ENCODE measurements at regions not wholly inside any gene's neighbourhood (a gene's known extent, or its start where the extent isn't known, plus 50 kb on each side); places are given as distances from the start of the nearest gene placed in this dataset.
"Not testable (repeated sequence)": the region's sequence is repeated elsewhere in the genome, so short reads cannot be mapped to it uniquely, and the experiment has no call there.

DNA sequence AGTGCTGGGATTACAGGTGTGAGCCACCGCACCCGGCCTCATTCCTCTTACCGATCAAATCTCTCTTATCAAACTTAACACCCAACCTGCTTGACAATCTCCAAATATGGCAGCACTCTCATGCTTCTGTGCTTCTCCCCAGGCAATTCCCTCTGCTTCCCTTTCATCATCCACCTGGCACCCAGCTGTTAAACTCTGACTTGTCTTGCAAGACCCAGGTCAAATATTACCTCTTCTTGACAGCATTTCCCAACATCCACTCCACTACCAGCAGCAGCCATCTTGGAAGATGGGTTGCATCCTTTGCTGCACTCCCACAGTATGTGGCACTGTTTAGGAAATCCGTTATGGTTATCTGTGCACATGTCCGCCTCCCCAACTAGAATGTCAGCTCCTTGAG is 113.6 kb downstream of the ACTL7B start:
- intact Hi-C loops (cut with micrococcal nuclease): no loop called here
- Histone ChIP-seq H3K27me3 (ENCODE audit: insufficient read depth, low read length) (no peaks in the 10 kb centered on the region), H3K4me3 (replicated peaks in 1 of 2; ENCODE audit: low read depth in 1 of 2, low read length in 2 of 2) (no peak overlapping the region), H3K27ac (ENCODE audit: low read depth, low read length) (no peak overlapping the region), H3K9ac (ENCODE audit: low read length) (no peak overlapping the region), H3K9me2 (ENCODE audit: insufficient read depth) (no peaks in the 10 kb centered on the region), H3K36me3 (ENCODE audit: control insufficient read depth in 1 of 2, insufficient read depth in 2 of 2, low read length in 2 of 2) (no peaks in the 10 kb centered on the region), H3K4me2 (ENCODE audit: low read length) (no peak overlapping the region), H3K4me1 (ENCODE audit: control insufficient read depth in 1 of 2, insufficient read depth in 2 of 2, low read length in 2 of 2) (peaks cover 3 to 10% of the 10 kb centered on the region in 2 experiments; a peak in 3 of 4 replicates), H3K79me2 (ENCODE audit: insufficient read depth, low read length) (no peaks in the 10 kb centered on the region), H2AFZ (ENCODE audit: low read depth, low read length, poor library complexity, severe bottlenecking) (no peak overlapping the region), H3K9me3 (ENCODE audit: control insufficient read depth in 1 of 2, insufficient read depth in 1 of 2, low read depth in 1 of 2, low read length in 2 of 2) (no peaks in the 10 kb centered on the region), H4K20me1 (ENCODE audit: insufficient read depth) (no peaks in the 10 kb centered on the region)
- RAD21 ChIA-PET (ENCODE audit: low non-redundant PET in 1 of 2, low total read pairs in 2 of 2, uncharacterized antibody in 2 of 2, unreplicated experiment in 2 of 2): no interaction called here
- no TSS peak for BruUV-seq (replicated peaks)
- TF ChIP-seq FOSL1 (IDR thresholded peaks at IDR 0.05; ENCODE audit: low read depth) (no peak), CBX3 (IDR thresholded peaks at IDR 0.05; ENCODE audit: low read depth) (no peak), ZFX (IDR thresholded peaks at IDR 0.05) (no peak)
- POLR2A ChIA-PET: no interaction called here
- ATAC-seq (no peak), DNase-seq (ENCODE audit: low read depth, low spot score) (no peak)
- CTCF ChIA-PET: no interaction called here

DNA sequence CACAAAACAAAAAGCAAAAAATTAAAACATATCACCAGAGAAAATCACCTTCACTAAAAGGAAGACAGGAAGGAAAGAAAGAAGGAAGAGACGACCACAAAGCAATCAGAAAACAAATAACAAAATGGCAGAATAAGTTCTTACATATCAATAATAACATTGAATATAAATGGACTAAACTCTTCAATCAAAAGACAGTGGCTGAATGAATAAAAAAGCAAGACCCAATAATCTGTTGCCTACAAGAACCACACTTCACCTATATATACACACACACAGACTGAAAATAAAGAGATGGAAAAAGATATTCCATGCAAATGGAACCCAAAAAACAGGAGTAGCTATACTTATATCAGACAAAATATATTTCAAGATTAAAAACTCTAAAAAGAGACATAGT is 124.5 kb downstream of the ACTL7B start:
- H2AFZ ChIP-seq (ENCODE audit: low read depth, low read length, poor library complexity, severe bottlenecking); H3K9me3 ChIP-seq (ENCODE audit: control insufficient read depth in 1 of 2, insufficient read depth in 1 of 2, low read depth in 1 of 2, low read length in 2 of 2); RAD21 ChIA-PET (ENCODE audit: low non-redundant PET in 1 of 2, low total read pairs in 2 of 2, uncharacterized antibody in 2 of 2, unreplicated experiment in 2 of 2); H3K4me2 ChIP-seq (ENCODE audit: low read length); POLR2A ChIA-PET; H4K20me1 ChIP-seq (ENCODE audit: insufficient read depth); ATAC-seq; H3K36me3 ChIP-seq (ENCODE audit: control insufficient read depth in 1 of 2, insufficient read depth in 2 of 2, low read length in 2 of 2); CTCF ChIA-PET; H3K9ac ChIP-seq (ENCODE audit: low read length); H3K4me3 ChIP-seq (replicated peaks in 1 of 2; ENCODE audit: low read depth in 1 of 2, low read length in 2 of 2); H3K79me2 ChIP-seq (ENCODE audit: insufficient read depth, low read length); DNase-seq (ENCODE audit: low read depth, low spot score); BruUV-seq (replicated peaks); intact Hi-C loops (cut with micrococcal nuclease); H3K4me1 ChIP-seq (ENCODE audit: control insufficient read depth in 1 of 2, insufficient read depth in 2 of 2, low read length in 2 of 2); H3K27me3 ChIP-seq (ENCODE audit: insufficient read depth, low read length); H3K27ac ChIP-seq (ENCODE audit: low read depth, low read length); H3K9me2 ChIP-seq (ENCODE audit: insufficient read depth): not testable (repeated sequence)

DNA sequence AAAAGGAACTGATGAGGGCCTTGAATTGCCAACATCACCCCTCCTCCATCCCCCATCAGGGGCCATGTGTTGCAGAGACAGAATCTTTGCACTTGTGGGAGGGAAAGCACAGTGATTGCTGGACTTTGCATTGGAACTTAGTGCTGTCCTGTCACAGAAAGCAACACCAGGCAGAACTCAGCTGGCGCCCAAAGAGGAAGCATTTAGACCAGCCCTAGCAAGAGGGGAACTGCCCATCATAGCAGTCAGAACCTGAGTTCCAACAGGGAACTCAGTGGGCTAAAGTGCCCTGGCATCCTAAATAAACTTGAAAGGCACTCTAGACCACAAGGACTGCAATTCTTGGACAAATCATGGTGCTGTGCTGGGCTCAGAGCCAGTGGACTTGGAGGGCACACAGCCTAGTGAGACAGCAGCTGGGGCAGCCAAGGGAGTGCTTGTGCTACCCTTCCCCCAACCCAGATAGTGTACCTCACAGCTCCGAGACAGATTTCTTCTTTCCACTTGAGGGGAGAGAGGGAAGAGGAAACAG is 128.1 kb downstream of the ACTL7B start:
- CTCF ChIA-PET: no interaction called here

More for the DNA sequence above, 128.1 kb downstream of the ACTL7B start:
- intact Hi-C loops (cut with micrococcal nuclease): no loop called here
- ATAC-seq: no peak
- Histone ChIP-seq H3K9ac (ENCODE audit: low read length) (no peak overlapping the region), H3K9me2 (ENCODE audit: insufficient read depth) (no peaks in the 10 kb centered on the region), H3K4me2 (ENCODE audit: low read length) (no peak overlapping the region), H3K4me1 (ENCODE audit: control insufficient read depth in 1 of 2, insufficient read depth in 2 of 2, low read length in 2 of 2) (no peaks in the 10 kb centered on the region), H4K20me1 (ENCODE audit: insufficient read depth) (no peaks in the 10 kb centered on the region), H3K4me3 (replicated peaks in 1 of 2; ENCODE audit: low read depth in 1 of 2, low read length in 2 of 2) (no peak overlapping the region), H3K27ac (ENCODE audit: low read depth, low read length) (no peak overlapping the region), H3K27me3 (ENCODE audit: insufficient read depth, low read length) (no peaks in the 10 kb centered on the region), H3K9me3 (ENCODE audit: control insufficient read depth in 1 of 2, insufficient read depth in 1 of 2, low read depth in 1 of 2, low read length in 2 of 2) (no peaks in the 10 kb centered on the region), H3K36me3 (ENCODE audit: control insufficient read depth in 1 of 2, insufficient read depth in 2 of 2, low read length in 2 of 2) (no peaks in the 10 kb centered on the region), H2AFZ (ENCODE audit: low read depth, low read length, poor library complexity, severe bottlenecking) (no peak overlapping the region), H3K79me2 (ENCODE audit: insufficient read depth, low read length) (no peaks in the 10 kb centered on the region)
- POLR2A ChIA-PET: no interaction called here
- RAD21 ChIA-PET (ENCODE audit: low non-redundant PET in 1 of 2, low total read pairs in 2 of 2, uncharacterized antibody in 2 of 2, unreplicated experiment in 2 of 2): no interaction called here
- no peak for DNase-seq (ENCODE audit: low read depth, low spot score)
- BruUV-seq (replicated peaks): no TSS peak
- TF ChIP-seq SRF (IDR thresholded peaks at IDR 0.05; ENCODE audit: low read depth) (no peak), FOSL1 (IDR thresholded peaks at IDR 0.05; ENCODE audit: low read depth) (no peak), MAX (IDR thresholded peaks at IDR 0.05) (no peak)

All from HCT116 (cell line).